GM19025 (cell line): ENCODE measurements at regions not wholly inside any gene's neighbourhood (a gene's known extent, or its start where the extent isn't known, plus 50 kb on each side); places are given as distances from the start of the nearest gene placed in this dataset.

ENCODE experiments used
- ATAC-seq: cut with Tn5 transposase; IDR thresholded peaks from one replicate; pipeline ENCODE4 v1.9.1; 2021; ENCODE audit warnings: mild to moderate bottlenecking, low read depth, moderate library complexity; ENCODE audit not compliant: unreplicated experiment

DNA sequence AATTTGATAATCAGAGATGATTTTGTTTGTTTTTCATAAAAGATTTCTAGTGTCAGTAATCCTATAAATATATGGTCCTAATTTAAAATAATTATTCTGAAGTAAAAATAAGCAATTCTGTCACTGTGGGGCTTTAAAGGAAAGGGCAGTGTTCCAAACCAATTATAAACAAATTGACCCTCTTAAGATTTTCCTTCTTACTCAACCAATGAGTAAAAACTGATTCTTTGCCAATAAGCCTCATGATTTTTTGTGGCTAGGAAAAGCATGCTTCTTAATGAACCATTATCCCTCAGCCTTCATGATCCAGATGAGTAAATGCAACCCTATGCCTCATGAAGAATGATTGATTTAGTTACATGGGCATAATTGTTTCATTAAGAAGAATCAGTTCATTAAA, 1010.4 kb downstream of the ADGRL3 start:
- ATAC-seq: no peak

DNA sequence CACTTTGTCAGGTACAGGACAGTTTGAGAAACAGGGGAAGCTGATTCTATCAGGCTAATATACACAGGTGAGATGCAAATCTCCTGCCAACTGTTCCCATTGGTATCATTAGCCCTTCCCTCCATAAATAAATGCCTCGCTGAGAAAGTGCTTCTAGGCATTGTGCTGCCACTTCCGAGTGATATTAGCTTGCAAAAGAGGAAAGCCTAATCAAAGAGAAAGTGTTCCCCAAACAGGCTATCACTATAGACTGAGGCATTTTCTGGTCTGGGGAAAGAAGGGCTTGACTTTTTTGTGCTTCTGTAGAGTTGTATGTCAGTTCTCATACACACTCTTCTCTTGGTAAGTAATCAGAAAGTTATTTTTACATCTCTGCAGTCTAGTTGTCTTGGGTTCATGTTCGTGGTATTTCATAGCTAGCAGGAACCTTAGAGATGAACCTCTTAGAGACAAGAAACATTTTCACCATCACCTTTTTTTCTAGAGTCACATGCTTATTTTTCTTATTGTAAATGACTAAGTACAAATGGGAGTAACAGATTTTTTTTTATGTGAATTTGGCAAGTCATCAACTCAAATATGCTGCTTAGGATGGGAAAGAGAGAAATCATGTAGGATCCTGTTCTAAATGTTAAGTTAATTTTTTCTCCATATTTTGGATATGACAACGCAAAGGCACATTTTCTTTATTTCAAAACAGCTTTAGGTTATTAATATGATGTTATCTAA, 1009.8 kb downstream of the ADGRL3 start:
- no peak for ATAC-seq

DNA sequence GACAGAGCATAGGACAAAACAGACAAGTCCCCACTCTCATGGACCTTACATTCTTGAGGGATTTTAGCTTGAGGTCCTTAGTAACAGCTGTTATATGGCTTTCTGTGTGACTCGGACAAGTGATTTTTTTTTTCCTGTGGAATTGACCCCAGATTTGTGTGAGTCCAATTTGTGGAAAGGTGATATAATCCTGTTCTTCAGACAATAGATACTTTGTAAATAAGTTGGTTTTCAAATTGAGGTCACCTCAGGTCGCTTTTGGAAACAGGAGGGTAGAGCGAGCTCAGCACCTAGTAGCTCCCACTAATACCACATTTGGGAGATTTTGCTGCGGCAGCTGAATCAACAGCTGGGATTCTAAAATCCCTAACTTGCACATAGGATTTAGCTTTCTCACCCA, 1008.8 kb downstream of the ADGRL3 start:
- ATAC-seq: no peak

DNA sequence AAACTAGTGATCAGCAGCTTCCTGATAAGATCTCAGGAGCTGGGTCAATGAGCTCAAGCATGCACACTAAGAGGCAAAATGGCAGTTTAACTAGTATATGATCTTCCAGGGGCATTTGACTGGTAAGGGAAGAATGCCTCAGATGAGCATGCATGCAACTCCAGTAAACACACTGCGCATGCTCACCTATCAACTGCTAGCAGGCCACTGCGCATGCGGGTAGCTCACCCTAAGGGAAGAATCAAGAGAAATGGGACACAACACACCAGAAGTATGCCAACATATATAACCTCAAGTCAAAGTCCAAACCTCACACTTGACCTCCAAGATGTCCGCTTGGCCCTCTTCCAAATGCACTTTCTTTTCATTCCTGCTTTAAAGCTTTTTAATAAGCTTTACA, 1004.0 kb downstream of the ADGRL3 start:
- no peak for ATAC-seq

DNA sequence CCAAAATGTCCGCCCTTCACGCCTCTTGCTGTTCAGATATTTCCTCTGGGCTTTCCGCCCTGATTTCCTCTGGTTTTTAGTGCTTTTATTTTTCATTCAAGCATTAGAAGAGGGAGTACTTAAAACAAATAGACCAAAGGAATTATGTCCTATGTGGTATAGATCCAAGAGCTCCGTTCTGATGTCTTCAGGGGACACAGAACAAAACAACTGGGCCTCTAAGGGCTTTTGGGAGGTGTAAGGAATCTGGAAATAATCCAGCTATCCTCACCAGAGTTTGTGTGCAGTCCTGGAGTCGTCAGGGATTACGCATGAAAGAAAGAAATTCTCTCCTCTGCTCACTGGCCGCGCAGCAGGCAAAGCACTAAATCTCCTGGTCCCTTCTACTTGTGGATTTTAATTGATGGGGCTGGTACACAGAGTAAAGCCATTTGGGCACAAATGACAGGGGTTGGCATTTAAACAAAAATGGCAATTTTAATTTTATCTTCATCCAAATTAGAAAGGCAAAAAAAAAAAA, 999.2 kb downstream of the ADGRL3 start:
- no peak for ATAC-seq

DNA sequence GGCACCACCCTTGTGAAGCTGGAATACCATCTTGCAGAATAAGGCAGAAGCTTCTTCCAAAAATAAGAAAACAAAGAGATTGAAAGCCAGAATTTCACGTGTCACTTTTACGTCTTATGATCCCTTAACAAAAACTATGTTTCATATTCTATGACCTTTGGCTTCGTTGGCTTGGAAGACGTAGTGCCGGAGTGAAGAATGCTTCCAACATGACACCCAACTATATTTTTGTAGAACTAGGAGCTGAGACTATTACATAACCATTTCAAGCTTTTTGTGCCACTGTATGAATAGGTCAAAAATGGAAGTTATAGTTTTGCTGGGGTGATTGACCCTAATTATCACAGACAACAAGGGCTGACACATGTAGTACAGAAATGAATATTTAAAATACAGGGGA, 996.2 kb downstream of the ADGRL3 start:
- ATAC-seq: no peak

DNA sequence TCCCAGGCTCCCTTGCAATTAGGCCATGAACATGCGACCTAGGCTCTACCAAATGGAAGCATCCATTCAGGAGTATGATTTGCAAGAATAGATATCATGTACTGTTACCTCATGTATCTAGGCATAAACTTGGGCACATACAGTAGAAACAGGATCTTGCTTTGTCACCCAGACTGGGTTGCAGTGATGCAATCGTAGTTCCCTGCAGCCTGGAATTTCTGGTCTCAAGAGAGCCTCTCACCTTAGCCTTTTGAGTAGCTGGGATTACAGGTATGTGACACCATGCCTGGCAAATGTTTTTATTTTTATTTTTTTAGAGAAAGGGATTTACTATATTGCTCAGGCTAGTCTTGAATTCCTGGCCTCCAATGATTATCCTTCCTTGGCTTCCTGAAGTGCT, 994.2 kb downstream of the ADGRL3 start:
- ATAC-seq: no peak

DNA sequence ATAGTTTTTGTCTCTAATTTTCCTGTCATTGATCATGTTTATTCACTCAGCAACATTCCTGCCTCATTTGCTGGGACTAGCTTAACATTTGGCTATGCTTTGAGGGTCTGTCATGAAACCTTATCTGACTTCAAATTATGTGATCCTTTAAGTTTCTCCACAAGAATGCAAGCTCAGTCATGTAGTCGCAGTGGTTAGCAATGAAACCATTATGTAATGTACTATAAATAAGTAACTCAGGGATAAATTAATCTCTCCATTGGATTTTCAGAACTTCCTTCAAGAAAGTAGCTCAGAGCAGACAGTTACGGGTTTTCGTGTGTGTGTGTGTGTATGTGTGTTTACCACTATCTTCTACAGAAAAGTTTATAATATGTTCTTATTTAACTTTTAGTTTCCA, 993.6 kb downstream of the ADGRL3 start:
- no peak for ATAC-seq

DNA sequence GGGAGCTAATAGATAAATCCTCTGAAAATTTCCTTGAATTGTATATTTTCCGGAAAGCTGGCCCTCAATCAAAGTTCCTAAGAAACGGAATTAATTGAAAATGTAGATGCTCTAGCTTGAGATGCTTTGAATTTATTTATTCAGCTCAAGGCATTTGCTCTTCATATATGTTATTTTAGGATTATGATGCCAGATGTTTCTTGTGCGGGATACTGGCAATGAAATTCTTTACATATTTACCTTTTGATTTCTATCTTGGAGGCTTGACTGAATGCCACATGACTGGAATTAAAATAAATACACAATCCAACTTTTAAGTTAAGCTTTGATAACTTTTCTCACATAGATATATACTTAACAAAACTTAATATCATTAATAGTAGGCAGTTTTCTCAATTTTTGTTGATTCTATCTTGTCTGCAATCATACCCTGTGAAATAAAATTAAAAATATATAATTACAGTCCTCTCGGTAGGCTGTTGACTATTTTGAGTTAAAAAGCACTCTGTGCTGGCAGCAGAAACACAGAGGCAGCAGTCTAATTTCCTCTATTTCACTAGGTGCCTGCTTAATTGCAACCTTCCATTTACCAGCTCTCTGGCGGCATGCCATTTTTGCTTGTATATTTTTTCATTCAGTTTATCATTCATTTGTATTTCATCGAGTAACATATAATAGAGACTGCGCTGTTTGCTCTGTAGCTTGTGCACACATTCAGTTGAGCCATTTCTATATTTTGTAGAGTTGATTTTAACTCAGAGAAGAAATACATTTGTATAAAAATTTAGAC, 991.5 kb downstream of the ADGRL3 start:
- no peak for ATAC-seq

DNA sequence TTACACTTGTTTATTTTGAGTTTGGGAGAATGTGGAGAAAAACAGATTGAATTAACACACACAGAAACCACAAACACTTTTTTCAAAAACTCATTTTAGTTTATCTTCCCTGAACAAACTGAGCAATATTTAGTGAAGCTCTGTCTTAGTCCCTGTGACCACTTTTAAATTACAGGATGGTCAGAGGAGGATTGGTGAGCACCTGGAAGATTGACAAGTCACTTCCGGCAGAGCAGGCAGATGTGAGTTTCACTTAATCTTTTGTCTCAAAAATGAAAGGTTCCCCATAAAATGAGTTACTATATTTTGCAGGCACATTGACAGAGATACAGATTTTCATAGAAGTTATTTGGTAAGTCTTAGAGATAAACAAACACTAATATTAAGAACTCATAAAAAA, 970.1 kb downstream of the ADGRL3 start:
- ATAC-seq: no peak

DNA sequence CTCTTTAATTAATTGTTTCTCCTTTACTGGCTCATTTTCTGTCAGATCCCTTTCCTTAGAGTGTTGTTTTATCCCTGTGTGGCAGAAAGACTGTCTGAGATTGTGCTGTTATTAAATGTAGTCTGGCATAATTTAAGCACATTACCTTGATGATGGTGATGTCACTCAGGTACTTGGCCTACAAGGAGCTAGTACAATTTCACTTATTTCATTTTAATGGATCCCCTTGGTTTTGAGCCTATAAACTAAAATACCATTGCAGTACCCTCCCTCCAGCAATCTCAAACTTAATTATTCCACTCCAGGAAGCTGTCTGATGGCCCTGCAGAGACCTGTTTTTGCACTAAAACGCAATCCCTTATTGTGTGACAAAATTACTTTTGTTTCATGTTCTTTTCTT, 968.6 kb downstream of the ADGRL3 start:
- no peak for ATAC-seq

DNA sequence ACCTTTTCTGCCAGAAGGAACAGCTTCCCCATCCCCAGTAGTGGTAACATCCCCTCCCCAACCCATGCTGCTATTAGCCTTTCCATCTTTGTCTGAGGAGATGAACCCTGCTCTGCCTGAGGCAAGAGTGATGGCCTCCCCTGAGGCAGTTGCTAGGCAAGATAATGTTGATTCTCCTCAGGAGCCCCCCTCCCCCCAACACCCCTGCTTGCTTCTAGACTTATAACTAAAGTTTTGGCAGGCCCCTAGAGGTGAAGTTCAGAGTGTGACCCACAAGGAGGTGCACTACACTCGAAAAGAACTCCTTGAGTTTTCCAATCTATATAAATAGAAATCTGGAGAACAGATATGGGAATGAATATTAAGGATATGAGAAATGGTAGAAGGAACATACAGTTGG, 962.5 kb downstream of the ADGRL3 start:
- ATAC-seq: no peak

DNA sequence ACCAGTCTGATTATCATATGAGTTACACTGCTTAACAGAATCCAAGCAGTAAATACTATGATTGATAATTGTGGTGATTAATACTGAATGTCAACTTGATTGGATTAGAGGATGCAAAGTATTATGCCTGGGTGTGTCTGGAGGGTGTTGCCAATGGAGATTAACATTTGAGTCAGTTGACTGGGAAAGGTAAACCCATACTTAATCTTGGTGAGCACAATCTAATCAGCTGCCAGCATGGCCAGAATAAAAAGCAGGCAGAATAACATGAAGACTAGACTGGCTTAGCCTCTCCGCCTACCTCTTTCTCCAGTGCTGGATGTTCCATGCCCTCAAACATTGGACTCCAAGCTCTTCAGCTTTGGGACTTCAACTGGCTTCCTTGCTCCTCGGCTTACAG, 961.3 kb downstream of the ADGRL3 start:
- ATAC-seq: no peak

DNA sequence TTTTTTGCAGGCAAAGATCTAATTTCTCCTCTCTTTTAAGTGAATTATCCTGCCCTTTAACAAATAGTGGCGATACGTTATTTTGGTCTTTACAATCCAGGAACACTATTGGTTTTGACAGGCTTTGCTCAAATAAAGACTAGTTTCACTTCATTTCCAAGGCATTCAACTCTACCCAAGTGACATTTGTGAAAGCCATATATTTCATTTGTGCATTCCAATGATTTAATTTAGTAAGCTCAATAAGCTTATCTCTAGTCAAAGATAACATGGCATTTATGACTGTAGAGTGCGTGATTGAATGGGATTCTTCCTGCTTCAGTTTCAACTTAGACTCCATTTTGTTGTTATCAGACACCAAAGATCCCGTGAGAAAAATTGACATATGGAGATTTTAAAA, 959.8 kb downstream of the ADGRL3 start:
- no peak for ATAC-seq

DNA sequence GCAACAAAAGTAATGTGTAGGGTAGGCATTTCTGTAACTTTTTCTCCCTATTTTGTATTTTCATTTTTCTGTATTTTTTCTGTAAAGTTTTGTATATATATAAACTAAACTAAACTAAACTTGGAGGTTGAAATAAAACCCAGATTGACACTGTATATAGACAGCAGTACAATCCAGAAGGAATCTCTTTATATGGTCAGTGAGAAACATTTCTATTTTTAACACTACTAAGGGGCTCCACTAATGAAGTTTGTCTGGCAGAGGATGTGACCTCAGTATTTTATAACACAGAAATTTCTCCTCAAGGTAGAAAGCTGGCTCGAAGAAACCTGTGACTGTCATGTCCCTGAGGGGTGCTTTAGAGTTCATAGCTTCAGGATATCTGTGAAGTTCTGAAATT, 959.2 kb downstream of the ADGRL3 start:
- no peak for ATAC-seq

DNA sequence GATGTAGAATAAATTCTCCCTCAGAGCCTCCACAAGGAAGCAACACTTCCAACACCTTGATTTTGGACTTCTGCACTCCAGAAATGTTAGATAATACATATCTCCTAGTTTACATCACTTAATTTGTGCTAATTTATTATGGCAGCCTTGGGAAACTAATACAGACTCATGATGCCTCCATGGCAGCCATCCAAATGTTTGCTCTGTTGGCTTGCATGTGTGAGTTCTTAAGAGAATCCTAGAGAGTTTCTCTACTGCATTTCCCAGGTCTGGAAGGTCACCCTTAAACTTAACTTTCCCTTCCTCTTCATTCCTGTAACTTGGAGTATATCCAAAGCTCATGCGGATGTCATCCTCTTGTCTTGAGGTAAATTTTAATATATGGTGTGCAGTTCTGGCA, 956.1 kb downstream of the ADGRL3 start:
- ATAC-seq: no peak

DNA sequence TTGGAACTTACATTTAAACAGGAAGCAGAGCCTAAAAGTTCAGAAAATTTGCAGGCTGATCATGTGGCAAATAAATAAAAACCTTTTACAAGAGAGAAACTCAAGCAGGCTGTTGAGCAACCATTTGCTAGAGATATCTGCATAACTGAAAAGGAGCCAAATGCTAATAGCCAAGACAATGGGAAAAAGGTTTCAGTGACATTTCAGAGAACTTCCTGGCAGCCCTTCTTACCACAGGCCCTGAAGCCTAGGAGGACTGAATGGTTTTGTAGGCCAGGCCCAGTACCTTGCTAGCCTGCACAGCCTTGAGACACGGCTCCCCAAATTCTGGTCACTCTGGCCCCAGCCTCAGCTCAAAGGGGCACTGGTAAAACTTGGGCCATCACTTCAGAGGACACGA, 945.1 kb downstream of the ADGRL3 start:
- no peak for ATAC-seq

DNA sequence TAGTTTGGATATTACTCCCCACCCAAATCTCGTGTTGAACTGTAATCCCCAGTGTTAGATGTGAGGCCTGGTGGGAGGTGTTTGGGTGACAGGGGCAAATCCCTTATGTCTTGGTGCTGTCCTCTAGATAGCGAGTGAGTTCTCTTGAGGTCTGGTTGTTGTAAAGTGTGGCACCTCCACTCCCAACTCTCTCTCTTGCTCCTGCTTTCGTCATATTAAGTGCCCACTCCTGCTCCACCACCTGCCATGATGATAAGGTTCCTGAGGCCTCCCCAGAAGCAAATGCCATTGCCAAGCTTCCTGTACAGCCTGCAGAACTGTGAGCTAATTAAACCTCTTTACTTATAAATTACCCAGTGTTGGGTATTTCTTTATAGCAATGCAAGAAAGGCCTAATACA, 944.3 kb downstream of the ADGRL3 start:
- ATAC-seq: no peak

DNA sequence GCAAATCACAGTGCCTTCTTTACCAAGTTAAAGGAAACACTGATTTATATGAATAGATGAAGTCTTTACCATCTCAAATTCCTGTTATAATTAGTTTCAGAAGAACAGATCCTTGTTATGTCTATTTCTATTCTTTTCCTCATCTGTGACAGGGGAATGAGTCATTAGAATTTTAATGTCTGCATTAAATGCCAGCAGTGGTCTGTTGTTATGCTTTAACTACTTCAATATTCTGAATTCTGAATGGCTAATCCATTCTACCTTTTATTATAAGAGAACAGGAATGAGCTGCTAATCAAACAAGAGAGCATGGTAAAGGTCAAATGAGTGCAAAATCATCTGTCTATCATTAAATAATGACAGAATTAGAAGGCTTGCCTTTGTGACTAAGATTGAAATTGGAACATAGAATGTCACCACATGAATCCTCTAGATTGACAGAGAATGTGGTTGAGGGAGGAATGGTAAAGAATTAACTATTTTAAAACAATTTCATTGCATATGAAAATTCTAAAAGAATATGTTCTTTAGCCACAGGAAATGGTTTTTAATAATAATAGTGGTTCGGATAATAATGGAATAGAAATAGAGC, 935.5 kb downstream of the ADGRL3 start:
- no peak for ATAC-seq

DNA sequence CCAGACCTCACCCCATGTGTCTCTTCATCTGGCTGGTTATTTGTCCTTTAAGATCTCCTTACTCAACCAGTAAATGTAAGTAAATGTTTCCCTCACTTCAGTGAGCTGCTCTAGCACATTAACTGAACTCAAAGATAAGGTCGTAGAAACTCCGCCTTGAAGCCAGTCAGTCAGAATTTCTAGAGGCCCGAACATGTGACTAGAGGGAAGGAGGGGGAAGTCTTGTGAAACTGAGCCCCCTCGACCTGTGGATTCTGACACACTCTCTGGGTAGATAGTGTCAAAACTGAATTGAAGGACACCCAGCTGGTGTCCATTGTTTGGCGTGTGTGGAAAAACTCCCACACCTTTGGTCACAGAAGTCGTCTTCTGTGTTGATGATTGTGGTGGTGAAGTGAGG, 933.9 kb downstream of the ADGRL3 start:
- ATAC-seq: no peak

DNA sequence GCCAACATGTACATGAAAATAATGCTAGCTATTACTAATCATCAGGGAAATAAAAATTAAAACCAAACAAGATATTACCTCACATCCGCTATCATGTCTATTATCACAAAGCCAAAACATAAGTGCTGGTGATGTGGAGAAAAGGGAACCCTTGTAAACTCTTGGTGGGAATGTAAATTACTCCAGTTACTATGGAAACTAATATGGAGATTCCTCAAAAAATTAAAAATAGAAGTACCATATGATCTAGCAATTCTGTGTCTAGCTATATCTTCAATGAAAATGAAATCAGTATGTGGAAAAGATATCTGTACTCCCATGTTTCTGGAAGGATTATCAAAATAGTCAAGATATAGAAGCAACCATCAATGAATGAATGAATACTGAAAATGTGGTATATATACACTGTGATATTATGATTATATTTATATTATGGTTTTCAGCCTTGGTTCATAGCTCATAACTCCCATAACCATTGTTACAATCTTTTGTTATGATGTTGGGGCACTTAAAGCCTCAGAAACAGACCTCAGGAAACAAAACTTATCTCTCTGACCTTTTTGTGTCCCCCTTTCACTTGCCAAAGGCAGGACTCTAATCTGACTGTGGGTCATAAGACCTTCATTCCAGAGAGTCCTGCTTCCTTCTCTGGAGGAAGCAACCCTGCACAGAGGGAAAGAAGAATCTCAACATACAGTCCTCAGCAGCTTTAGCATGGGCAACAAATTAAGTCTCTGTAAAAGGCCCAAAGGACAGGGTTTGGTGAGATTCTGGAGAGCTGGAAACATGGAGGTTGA, 933.2 kb downstream of the ADGRL3 start:
- ATAC-seq: no peak
